Neural cell (in vitro differentiated cells): ENCODE measurements at regions not wholly inside any gene's neighbourhood (a gene's known extent, or its start where the extent isn't known, plus 50 kb on each side); places are given as distances from the start of the nearest gene placed in this dataset.

Source experiments
- H2AFZ ChIP-seq: fragments of 200-600, 300-800 bp; sonication (generic), shearing (Covaris generic); 2 replicates; pipeline ENCODE4 v1.6.0; 2014; ENCODE audit warnings: low read depth, mild to moderate bottlenecking, antibody characterized with exemption, low read length, moderate library complexity
- H3F3A ChIP-seq: fragments of 200-600 bp; shearing (Covaris generic); 2 replicates; pipeline ENCODE4 v1.6.1; 2016; ENCODE audit warnings: mild to moderate bottlenecking, moderate library complexity, mixed read lengths, antibody characterized with exemption, low read length; ENCODE audit not compliant: insufficient read depth, poor library complexity, severe bottlenecking
- H3K27ac ChIP-seq: fragments of 200-600, 300-800 bp; sonication (generic), shearing (Covaris generic); 2 replicates; pipeline ENCODE4 v1.5.1; 2014; ENCODE audit warnings: mild to moderate bottlenecking, low read length, moderate library complexity
- H3K27me3 ChIP-seq: fragments of 300-800, 200-600 bp; sonication (generic), shearing (Covaris generic); 2 replicates; pipeline ENCODE4 v1.6.0; 2014; ENCODE audit warnings: mild to moderate bottlenecking, low read depth, low read length, moderate library complexity; ENCODE audit not compliant: insufficient read depth
- H3K36me3 ChIP-seq: fragments of 300-800, 200-600 bp; sonication (generic), shearing (Covaris generic); 2 replicates; pipeline ENCODE4 v1.5.1; 2014; ENCODE audit warnings: mild to moderate bottlenecking, antibody characterized with exemption, low read length, moderate library complexity; ENCODE audit not compliant: insufficient read depth
- H3K4me2 ChIP-seq: fragments of 300-800, 200-600 bp; sonication (generic), shearing (Covaris generic); 2 replicates; pipeline ENCODE4 v1.6.0; 2014; ENCODE audit warnings: mild to moderate bottlenecking, low read length
- H3K4me3 ChIP-seq: fragments of 300-800, 200-600 bp; sonication (generic), shearing (Covaris generic); 2 replicates; pipeline ENCODE4 v1.5.1; 2014; ENCODE audit warnings: mild to moderate bottlenecking, low read length, moderate library complexity
- H3K79me2 ChIP-seq: fragments of 200-600 bp; shearing (Covaris generic); replicated peaks from 2 replicates; pipeline ENCODE4 v1.6.0; 2014; ENCODE audit warnings: mild to moderate bottlenecking, low read length, moderate library complexity; ENCODE audit not compliant: insufficient read depth
- H3K9ac ChIP-seq: fragments of 300-800, 200-600 bp; sonication (generic), shearing (Covaris generic); 2 replicates; pipeline ENCODE4 v1.6.1; 2016; ENCODE audit warnings: mild to moderate bottlenecking, low read length, mixed read lengths
- H3K9me2 ChIP-seq: fragments of 200-600 bp; shearing (Covaris generic); 2 replicates; pipeline ENCODE4 v1.6.1; 2016; ENCODE audit warnings: mild to moderate bottlenecking, low read length, mixed read lengths; ENCODE audit not compliant: insufficient read depth
- H3K9me3 ChIP-seq: fragments of 200-600, 300-800 bp; sonication (generic), shearing (Covaris generic); 2 replicates; pipeline ENCODE4 v1.6.1; 2016; ENCODE audit warnings: mild to moderate bottlenecking, mixed run types, low read length, moderate library complexity, mixed read lengths
- H4K20me1 ChIP-seq: fragments of 200-600 bp; shearing (Covaris generic); 2 replicates; pipeline ENCODE4 v1.6.1; 2016; ENCODE audit warnings: mild to moderate bottlenecking, mixed run types; ENCODE audit not compliant: insufficient read depth
- CTCF ChIP-seq: fragments of 450-650 bp; IDR thresholded peaks from 2 replicates; pipeline ENCODE4 v1.5.1; 2014; ENCODE audit warnings: antibody characterized with exemption, mild to moderate bottlenecking, moderate library complexity; ENCODE audit not compliant: poor library complexity, severe bottlenecking
- EP300 ChIP-seq: fragments of 450-650 bp; conservative IDR thresholded peaks from 2 replicates; pipeline ENCODE4 v1.6.1; 2014; ENCODE audit warnings: antibody characterized with exemption, mild to moderate bottlenecking, moderate library complexity; ENCODE audit not compliant: poor library complexity, severe bottlenecking
- EZH2 ChIP-seq: fragments of 200-600, 300-800 bp; shearing (Covaris generic), sonication (generic); IDR thresholded peaks from 2 replicates; pipeline ENCODE4 v1.6.1; 2014; ENCODE audit warnings: antibody characterized with exemption, low read length, borderline replicate concordance, mild to moderate bottlenecking; ENCODE audit not compliant: insufficient read depth, poor library complexity, severe bottlenecking
- MXI1 ChIP-seq: fragments of 450-650 bp; conservative IDR thresholded peaks from 2 replicates; pipeline ENCODE4 v1.6.1; 2014; ENCODE audit warnings: antibody characterized with exemption, mild to moderate bottlenecking; ENCODE audit not compliant: poor library complexity, severe bottlenecking
- POLR2AphosphoS5 ChIP-seq: IDR thresholded peaks from 2 replicates; pipeline ENCODE4 v1.6.1; 2012
- RAD21 ChIP-seq: fragments of 450-650 bp; conservative IDR thresholded peaks from 2 replicates; pipeline ENCODE4 v1.6.1; 2014; ENCODE audit warnings: antibody characterized with exemption, mild to moderate bottlenecking, moderate library complexity
- SMC3 ChIP-seq: fragments of 450-650 bp; conservative IDR thresholded peaks from 2 replicates; pipeline ENCODE4 v1.6.1; 2014; ENCODE audit warnings: antibody characterized with exemption, mild to moderate bottlenecking, moderate library complexity; ENCODE audit not compliant: poor library complexity
- TAF1 ChIP-seq: IDR thresholded peaks from 2 replicates; pipeline ENCODE4 v1.6.1; 2012; ENCODE audit warnings: low read depth
- TF ChIP-seq, protein P1 (sequence below): IDR thresholded peaks from 2 replicates; pipeline ENCODE4 v1.6.1; 2012; ENCODE audit warnings: borderline replicate concordance

- H3K4me2 ChIP-seq = no peak overlapping the region
These were observed 124.1 kb upstream of the AJAP1 start for GRCh38 chr1:4530166-4530785.

GRCh38 chr1:4531842-4532241 lies 122.6 kb upstream of the AJAP1 start:
- H3K9me2 ChIP-seq = no peaks in the 10 kb centered on the region
- no peaks in the 10 kb centered on the region for H4K20me1 ChIP-seq
- H3K4me2 ChIP-seq = no peak overlapping the region
- no peak overlapping the region for H3K4me3 ChIP-seq
- no peaks in the 10 kb centered on the region for H3F3A ChIP-seq
- no peak overlapping the region for H3K9ac ChIP-seq
- H3K36me3 ChIP-seq = no peaks in the 10 kb centered on the region
- no peak overlapping the region for H2AFZ ChIP-seq
- TF ChIP-seq, protein P1, sequence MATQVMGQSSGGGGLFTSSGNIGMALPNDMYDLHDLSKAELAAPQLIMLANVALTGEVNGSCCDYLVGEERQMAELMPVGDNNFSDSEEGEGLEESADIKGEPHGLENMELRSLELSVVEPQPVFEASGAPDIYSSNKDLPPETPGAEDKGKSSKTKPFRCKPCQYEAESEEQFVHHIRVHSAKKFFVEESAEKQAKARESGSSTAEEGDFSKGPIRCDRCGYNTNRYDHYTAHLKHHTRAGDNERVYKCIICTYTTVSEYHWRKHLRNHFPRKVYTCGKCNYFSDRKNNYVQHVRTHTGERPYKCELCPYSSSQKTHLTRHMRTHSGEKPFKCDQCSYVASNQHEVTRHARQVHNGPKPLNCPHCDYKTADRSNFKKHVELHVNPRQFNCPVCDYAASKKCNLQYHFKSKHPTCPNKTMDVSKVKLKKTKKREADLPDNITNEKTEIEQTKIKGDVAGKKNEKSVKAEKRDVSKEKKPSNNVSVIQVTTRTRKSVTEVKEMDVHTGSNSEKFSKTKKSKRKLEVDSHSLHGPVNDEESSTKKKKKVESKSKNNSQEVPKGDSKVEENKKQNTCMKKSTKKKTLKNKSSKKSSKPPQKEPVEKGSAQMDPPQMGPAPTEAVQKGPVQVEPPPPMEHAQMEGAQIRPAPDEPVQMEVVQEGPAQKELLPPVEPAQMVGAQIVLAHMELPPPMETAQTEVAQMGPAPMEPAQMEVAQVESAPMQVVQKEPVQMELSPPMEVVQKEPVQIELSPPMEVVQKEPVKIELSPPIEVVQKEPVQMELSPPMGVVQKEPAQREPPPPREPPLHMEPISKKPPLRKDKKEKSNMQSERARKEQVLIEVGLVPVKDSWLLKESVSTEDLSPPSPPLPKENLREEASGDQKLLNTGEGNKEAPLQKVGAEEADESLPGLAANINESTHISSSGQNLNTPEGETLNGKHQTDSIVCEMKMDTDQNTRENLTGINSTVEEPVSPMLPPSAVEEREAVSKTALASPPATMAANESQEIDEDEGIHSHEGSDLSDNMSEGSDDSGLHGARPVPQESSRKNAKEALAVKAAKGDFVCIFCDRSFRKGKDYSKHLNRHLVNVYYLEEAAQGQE = no peak
- TF ChIP-seq EZH2 (no peak), SMC3 (no peak), POLR2AphosphoS5 (no peak), MXI1 (no peak), TAF1 (no peak), EP300 (no peak)
- no peaks in the 10 kb centered on the region for H3K79me2 ChIP-seq
- H3K9me3 ChIP-seq = no peaks in the 10 kb centered on the region
- H3K27me3 ChIP-seq = no peaks in the 10 kb centered on the region
- no peak overlapping the region for H3K27ac ChIP-seq

More at GRCh38 chr1:4530166-4530785, 124.1 kb upstream of the AJAP1 start:
- H3K27ac ChIP-seq = peak overlapping the region; percentile 46
- H3K4me3 ChIP-seq = no peak overlapping the region
- H2AFZ ChIP-seq = no peak overlapping the region
- H3F3A ChIP-seq = no peaks in the 10 kb centered on the region
- peak overlapping the region; percentile 22 for H3K9ac ChIP-seq
- H3K9me3 ChIP-seq = no peaks in the 10 kb centered on the region
- H3K9me2 ChIP-seq = no peaks in the 10 kb centered on the region
- H3K27me3 ChIP-seq = no peaks in the 10 kb centered on the region
- H3K36me3 ChIP-seq = no peaks in the 10 kb centered on the region
- TF ChIP-seq EP300 = no peak
- TF ChIP-seq SMC3 = no peak
- no peak for TF ChIP-seq CTCF
- TF ChIP-seq TAF1 = no peak
- no peak for TF ChIP-seq EZH2
- TF ChIP-seq, protein P1 = no peak
- no peak for TF ChIP-seq MXI1
- TF ChIP-seq RAD21 = no peak
- TF ChIP-seq POLR2AphosphoS5 = no peak
- no peaks in the 10 kb centered on the region for H3K79me2 ChIP-seq
- no peaks in the 10 kb centered on the region for H4K20me1 ChIP-seq
